ENCODE measurements at regions not wholly inside any gene's neighbourhood (a gene's known extent, or its start where the extent isn't known, plus 50 kb on each side); places are given as distances from the start of the nearest gene placed in this dataset.

GRCh38 chr22:22999523-22999922 is 70.8 kb upstream of the GNAZ start:
- DNase-seq (ENCODE audit: low read depth): no peak

GRCh38 chr22:23000657-23001347 is 69.5 kb upstream of the GNAZ start:
- DNase-seq (ENCODE audit: low read depth): no peak

- DNase-seq (ENCODE audit: low read depth): no peak
Observed at GRCh38 chr22:23001463-23001862, 68.9 kb upstream of the GNAZ start.

- DNase-seq (ENCODE audit: low read depth): no peak
Observed at GRCh38 chr22:23002612-23003180, 67.6 kb upstream of the GNAZ start.

- no peak for DNase-seq (ENCODE audit: low read depth)
Observed at GRCh38 chr22:23007823-23008222, 62.5 kb upstream of the GNAZ start.

- no peak for DNase-seq (ENCODE audit: low read depth)
Observed at GRCh38 chr22:23008896-23009295, 61.4 kb upstream of the GNAZ start.
